H1 (cell line): ENCODE measurements at regions not wholly inside any gene's neighbourhood (a gene's known extent, or its start where the extent isn't known, plus 50 kb on each side); places are given as distances from the start of the nearest gene placed in this dataset.

ENCODE experiments used
- GABPA ChIP-seq: IDR thresholded peaks from 2 replicates; pipeline ENCODE4 v1.6.1; 2011; ENCODE audit warnings: mild to moderate bottlenecking, low read length, moderate library complexity, borderline replicate concordance; ENCODE audit not compliant: insufficient read depth
- RBBP5 ChIP-seq: IDR thresholded peaks from 2 replicates; pipeline ENCODE4 v1.7.1; 2012; ENCODE audit warnings: low read depth, mild to moderate bottlenecking, inconsistent platforms, low read length, moderate library complexity, borderline replicate concordance
- TF ChIP-seq, protein P1 (sequence below): IDR thresholded peaks from 2 replicates; pipeline ENCODE4 v1.6.1; 2012; ENCODE audit warnings: inconsistent platforms

DNA sequence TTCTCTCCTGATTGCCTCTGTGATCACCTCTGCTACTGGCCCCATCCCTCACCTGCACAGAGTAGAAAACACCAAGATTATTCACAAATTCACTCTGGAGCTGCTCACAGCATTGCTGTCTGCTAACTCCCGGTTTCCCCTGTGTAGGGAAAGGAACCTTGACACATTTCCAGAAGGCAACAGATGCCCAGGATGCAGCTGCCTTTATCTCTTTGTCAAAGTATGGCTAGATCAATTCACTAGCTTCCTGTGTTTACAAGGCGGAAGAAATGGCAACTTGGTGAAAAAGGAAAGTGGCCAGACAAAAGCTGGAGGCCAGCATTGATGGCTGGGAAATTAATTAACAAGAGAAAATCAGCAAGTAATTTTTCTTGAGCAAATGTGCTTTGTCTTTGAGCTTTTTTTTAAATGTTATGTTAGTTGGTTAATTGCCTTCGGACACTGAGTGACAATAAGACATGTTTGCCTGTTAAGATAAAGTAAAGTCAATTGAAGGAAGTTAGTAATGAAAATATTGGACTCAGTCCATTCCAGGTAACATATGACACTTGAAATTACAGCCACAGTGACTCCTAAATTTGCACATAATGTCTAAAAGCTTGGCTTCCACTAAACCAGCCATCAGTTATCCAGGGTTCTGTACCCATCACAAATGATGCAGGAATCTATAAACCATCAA lies 394.6 kb upstream of the IL12A start (continued):
- no peak for TF ChIP-seq GABPA
- TF ChIP-seq, protein P1, sequence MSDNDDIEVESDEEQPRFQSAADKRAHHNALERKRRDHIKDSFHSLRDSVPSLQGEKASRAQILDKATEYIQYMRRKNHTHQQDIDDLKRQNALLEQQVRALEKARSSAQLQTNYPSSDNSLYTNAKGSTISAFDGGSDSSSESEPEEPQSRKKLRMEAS: no peak
- no peak for TF ChIP-seq RBBP5
